Eye (tissue), 1 donor: ENCODE measurements at regions not wholly inside any gene's neighbourhood (a gene's known extent, or its start where the extent isn't known, plus 50 kb on each side); places are given as distances from the start of the nearest gene placed in this dataset.

Experiments used
- DNase-seq: peaks from one replicate; pipeline ENCODE4 v3.0.0-alpha.2; 2015

DNA sequence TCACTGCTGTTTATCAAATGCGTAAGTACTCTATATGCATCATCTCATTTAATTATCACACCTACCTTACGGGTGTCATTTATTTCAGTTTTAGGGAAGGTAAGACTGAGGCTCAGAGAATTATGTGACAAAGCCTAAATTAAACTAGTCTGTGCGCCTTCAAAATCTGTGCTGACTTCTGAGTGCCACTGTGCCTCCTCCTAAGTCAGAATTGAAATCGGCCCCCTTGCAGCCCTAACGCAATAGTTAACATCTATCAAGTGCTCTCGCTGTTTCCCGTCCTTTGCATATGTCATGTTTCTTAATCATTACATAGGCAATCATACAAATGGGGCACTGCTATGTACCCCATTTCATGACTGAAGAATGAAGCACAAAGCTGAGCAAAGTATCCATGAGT is 79.0 kb upstream of the PDE10A start:
- DNase-seq = no peak

DNA sequence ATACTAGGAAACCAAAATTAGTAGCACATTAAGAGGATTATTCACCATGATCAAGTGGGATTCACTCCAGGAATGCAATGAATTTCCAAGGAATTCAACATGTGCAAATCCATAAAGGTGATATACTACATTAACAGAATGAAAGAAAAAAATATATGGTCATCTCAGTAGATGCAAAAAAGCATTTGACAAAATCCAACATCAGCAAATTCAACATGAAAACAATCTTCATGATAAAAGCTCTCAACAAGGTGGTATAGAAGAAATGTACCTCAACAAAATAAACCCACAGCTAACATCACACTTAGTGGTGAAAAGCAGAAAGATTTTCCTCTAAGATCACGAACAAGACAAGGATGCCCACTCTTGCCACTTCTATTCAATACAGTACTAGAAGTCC is 74.4 kb upstream of the PDE10A start:
- DNase-seq = no peak

DNA sequence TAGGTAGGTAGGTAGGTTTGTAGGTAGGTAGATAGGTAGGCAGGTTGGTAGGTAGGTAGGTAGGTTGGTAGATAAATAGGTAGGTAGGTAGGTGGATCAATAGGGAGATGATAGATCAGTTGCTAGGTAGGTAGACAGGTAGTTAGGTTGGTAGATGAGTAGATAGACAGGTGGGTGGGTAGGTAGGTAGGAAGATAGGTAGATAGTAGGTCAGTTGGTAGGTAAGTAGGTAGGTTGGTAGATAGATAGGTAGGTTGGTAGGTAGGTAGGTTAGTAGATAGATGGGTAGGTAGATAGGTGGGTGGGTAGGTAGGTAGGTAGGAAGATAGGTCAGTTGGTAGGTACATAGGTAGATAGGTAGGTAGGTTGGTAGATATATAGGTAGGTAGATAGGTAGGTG is 72.0 kb upstream of the PDE10A start:
- DNase-seq = no peak

DNA sequence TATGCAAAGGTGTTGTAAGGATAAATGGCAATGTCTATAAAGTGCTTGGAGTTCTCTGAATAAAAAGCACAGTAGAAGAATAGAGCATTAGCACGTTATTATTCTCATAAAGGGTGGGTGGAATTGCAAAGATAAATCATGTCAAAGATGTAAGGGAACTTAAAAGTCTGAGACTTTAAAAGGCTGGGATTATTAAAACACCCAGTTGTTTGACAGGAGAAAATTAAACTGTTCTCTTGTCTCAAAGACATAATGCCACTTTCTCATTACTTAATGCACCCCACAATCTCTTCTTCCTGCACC is 70.4 kb upstream of the PDE10A start:
- no peak for DNase-seq

DNA sequence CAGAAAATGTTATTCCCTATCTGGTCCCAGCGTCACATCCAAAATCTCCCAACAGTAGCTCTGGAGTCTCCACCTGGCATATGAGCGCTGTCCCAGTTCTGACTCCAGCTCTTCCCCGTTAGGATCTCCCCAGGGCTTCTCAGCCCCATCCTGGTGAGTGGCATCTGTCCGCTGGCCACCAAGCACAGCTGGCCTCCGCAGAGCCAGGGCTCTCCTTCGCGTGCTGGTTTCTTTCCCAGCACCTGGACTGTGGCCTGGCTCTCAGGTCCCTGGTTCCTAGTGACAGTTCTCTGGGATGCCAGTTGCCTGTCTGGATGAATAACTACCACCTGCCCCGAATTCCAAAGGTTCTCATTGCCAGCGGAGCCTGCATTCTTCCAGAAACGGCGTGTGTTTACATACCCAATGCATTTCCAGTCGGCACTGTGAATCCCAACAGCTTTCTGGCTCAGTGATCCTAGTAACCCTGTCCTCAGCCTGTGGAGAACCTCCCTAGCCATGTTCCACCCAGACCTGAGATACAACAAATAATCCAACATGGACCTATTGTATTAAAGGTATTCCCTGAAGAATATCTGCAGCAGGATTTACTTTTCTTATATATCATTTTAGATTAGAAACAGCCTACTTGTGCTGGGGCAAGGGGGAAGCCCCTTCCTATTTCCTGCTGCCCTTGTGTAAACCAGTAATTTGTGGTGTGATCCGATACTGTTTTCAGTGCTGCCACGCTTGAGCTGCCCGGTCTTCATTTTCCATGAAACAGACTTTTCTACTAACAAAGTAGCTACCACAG is 69.9 kb upstream of the PDE10A start:
- no peak for DNase-seq

DNA sequence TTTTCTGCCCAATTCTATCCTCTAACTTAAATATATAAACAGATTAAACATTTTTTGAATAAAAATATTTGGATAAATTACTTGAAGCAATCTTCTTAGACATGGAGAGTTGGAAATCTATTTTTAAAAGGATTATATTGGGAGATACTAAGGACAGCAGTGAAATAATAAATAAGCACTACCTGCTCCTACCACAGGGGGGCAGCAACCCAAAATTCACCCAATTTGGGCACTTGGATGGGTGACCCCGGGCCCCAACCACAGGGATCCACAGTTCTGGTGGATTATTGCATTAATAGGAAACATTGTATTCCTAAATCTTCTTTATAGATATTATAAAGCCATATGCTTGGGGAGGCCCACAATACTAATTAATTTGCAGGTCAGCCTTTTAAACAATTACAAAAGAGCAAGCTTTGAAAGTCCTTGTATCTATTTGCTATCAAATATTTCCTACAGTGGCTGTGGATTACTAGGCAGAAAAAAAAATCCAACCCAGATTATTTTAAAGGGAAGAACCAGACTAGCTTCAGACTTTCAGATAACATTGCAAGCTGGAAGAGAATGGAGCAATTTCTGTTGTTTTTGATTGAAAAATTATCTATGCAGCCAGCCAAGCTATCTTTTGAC is 66.4 kb upstream of the PDE10A start:
- DNase-seq = no peak

DNA sequence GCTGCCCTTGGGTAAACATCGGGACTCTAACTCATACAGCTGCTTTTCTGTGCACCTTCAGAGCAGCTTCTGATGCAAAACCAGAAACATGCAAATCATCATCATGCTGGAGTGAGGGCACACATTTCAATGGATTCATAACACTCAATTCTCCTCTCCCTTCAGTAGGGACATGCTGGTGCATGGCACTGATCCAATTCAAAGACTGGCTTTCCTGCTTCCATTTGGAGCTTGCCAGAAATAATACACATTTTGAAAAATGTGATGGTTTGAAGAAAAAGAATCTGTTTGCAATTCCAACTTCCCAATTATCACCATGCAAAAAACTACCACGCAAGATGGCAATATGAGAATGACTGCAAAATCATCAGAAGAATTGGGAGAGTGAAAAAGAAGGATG is 65.2 kb upstream of the PDE10A start:
- DNase-seq = no peak

DNA sequence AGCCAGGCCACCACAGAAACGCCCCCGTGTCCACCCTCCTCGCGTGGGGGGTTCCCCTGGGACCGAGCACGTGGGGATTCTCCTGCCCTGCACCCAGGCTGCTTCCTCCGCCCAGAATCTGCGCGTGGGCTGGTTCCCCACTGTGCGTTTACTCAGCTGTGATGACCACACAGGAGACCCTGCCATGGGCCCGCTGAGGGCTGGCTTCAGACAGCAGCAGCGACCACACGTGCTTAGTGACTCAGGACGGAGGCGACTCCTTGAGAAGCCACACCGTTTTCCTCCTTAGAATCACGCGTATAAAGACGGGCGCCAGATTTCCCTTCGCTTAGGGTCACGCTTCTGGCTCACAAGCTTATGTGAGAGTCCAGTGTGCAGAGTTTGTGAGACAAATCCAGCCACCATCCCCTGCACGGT is 63.9 kb upstream of the PDE10A start:
- DNase-seq = no peak

DNA sequence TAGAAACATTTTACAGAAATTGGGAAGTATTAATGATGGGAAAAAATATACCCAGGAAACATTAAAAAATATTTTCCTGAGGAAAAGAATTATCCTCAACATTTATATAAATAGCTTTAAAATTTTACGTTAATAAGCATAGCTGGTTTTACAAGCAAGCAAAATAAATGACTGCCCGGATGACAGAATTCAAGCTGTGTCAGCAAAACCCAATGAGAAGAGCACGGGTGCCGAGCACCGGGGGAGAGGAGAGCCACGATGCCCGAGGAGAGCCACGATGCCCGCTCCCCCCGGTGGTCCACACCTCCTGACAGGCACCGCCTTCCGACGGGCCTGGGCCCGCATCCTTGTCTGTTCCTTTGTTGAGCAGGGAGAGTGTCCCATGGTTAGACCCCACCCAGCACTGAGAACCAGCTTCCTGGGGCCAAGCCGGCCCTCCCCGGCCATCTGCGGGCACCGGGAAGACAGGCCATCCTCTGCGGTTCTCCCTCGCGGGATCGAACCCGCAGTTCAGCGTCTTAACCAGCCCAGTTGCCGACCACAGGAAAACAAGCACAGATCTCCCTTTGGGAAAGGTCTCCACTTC is 63.3 kb upstream of the PDE10A start:
- no peak for DNase-seq

DNA sequence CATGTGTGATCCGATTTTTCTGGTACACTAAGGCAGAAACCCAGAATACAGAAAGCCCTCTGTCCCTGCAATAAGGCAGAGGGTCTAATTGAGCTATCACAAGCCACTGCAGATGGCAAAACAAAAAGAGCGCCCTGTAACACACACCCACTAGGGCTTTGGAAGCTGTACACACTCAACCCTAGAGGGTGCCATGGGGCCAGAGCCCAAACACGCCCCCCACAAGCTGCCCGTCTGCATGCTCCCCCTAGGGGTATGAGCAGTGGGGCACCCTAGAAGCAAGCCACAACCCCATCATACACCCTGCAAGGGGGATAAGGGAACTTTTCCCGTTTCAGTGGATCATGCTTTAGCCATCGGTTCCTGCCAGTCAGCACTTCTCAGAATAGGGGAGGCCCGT is 62.2 kb upstream of the PDE10A start:
- DNase-seq = no peak

DNA sequence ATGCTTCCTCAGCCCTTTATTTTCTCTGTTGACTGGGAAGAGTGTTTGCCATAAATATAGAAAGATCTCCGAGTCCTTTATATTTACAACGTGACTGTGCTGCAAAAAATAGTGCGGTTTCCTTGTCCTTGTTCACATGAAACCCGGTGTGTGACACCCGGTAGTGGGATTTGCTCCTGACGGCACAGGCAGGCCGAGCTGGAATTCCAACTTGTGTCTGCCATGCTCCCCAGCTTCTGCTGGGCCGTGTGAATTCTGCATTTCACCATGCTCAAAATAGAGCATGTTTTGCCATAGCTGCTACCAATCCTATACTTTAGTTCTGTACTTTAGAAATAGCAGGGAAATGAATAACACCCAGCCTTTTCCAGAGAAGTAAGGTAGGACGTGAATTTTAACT is 60.3 kb upstream of the PDE10A start:
- no peak for DNase-seq

DNA sequence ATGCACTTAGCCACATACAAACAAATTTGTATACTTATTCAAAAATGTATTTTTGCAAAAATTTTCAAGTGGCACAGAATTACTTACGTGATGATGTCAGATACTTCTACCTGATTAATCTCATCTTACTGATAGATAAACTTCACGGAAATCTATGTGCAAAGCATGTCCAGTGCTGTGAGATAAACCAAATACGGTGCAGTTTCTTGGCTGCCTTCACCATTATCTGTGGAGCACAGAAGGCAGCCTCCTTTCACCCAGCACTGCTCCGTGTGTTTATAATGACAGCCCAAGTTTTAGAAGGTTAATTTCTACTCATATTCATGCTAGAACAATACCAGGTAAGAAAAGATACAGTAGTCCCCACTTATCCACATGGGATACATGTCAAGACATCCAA is 59.0 kb upstream of the PDE10A start:
- DNase-seq = no peak

DNA sequence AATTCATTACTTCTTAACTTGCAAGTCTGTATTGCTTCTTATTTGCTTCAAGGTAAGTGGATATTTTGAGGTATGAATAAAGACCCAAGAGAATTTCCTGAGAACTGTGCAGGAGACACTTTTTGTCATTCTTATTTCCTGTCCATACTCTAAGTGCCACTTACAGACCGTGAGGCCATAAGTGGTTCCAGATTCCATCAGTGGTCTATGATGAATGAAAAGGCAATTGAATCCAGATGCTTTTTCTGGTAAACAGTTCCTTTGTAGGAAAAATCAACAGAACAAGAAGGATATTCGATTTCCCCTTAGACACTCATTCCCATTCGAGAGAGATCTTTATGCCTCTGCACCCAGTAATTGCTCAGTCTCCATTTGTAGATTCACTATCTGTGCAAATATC is 58.3 kb upstream of the PDE10A start:
- peak; percentile 52 for DNase-seq

DNA sequence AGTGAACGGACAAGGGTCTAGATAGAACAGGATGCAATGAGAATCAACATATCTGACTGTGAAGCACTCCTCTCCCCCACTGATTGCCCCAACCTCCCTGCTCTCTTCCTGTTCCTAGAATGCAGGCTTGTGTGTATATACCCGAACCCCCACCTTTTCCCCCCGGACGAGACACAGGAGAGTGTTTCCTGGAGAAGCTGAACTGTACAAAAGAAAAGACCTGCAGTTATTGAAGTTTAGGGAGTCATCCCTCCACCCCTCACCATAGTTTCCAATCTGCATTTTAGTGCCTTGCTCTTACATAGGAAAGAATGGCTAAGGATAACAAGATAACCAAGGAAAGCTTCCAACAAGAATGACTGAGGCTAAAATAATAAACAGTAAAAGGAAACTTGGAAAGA is 55.5 kb upstream of the PDE10A start:
- DNase-seq = peak; percentile 33

DNA sequence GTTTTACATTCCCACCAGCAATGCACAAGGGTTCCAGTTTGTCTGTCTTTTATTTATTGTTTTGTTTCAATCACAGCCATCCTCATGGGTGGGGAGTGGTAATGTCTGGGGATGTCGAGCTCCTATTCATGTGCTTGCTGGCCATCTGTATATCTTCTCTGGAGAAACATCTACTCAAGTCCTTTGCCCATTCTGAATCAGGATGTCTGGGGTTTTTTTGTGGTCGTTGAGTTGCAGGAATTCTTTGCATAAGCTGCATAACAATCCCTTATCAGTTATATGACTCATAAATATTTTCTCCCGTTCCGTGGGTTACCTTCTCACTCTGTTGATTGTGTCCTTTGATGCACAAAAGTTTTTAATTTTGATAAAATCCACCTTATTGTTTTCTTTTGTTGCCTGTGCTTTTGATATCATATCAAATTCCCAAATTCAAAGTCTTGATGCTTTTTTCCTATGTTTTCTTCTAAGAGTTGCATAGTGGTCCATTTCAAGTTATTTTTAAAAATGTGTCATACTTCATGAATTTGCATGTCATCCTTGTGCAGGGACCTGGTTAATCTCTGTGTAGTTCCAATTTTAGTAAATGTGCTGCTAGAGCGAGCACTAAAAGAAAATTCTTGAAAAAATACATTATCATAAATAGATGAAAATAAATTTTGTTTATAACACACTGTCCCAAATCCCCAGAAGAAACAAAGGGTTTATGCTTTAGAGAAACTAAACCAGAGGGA is 54.9 kb upstream of the PDE10A start:
- no peak for DNase-seq

DNA sequence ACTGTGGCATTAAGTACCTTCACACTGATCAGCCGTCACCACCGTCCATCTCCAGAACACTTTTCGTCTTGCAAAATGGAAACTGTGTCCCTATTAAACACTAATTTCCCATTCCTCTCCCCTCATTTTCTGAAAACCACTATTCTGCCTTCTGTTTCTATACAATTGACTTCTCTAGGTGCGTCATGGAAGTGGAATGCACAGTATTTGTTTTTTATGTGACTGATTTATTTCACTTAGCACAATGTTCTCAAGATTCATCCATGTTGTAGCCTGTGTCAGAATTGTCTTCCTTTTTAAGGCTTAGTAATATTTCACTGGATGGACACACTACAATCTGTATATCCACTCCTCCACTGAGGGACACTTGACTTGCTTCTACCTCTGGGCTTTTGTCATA is 53.8 kb upstream of the PDE10A start:
- no peak for DNase-seq

DNA sequence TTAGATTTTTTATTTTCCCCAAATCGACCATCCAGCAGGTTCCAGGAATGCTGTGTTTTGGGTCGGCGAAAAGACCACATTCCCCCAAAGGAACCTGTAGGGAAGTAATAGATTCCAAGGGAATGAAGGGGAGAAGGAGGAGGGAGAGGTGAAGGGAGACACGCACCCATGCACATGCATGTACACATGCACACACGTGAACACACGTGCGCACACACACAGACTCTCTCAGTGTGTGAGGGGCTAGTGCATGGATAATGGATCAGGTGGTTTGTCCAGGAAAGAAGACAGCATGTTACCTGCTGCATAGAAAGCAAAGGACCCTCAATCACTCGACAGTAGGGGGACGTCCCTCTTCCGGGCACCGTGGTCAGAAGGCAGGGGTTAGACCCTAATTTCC is 52.4 kb upstream of the PDE10A start:
- DNase-seq = no peak

DNA sequence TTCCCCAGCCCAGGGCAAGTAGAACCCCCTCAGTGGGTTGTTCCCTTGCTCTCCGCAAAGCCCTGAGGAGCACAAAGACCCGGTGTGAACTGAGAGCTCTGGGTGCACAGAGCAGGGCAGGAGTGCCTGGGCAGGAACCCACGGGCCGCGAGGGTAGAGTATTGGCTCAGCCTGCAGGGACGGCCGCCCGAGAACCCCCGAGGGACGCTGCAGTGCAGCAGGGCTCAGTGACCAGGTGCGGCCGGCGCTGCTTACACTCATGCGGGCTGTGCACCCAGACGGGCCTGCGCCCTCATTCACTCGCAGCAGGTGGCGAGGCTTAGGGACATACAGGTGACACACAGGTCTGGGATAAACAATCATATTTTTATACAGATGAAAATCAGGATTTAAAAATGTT is 51.9 kb upstream of the PDE10A start:
- no peak for DNase-seq

DNA sequence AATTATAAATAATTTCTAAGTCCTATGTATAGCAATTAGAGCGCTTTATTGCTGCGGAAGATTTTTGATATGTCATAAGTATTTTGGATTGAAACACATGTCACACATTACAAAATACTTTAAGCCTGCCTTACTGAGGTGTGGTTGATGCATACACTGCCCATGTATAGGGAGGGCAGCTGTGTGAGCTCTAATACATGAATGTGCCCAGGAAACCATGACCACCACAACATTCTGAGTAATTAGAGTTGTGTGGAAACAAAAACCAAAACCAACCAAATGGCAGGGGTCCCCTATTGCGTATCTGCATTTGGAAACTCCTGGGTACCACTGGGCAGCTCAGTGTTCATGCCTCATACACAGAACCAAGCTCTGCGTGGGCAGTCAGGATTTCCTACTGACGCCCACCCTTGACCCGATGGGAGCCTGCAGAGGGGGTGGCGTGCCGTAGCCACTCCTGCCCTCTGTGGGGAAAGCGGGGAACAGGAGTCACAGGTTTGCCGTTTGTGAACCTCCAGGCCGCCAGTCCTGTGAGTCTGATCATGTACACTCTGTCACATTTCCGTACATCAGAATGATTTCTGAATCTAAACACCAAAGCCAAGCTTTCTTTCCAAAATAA is 50.9 kb upstream of the PDE10A start:
- no peak for DNase-seq
